ENCODE measurements at regions not wholly inside any gene's neighbourhood (a gene's known extent, or its start where the extent isn't known, plus 50 kb on each side); places are given as distances from the start of the nearest gene placed in this dataset.

DNA sequence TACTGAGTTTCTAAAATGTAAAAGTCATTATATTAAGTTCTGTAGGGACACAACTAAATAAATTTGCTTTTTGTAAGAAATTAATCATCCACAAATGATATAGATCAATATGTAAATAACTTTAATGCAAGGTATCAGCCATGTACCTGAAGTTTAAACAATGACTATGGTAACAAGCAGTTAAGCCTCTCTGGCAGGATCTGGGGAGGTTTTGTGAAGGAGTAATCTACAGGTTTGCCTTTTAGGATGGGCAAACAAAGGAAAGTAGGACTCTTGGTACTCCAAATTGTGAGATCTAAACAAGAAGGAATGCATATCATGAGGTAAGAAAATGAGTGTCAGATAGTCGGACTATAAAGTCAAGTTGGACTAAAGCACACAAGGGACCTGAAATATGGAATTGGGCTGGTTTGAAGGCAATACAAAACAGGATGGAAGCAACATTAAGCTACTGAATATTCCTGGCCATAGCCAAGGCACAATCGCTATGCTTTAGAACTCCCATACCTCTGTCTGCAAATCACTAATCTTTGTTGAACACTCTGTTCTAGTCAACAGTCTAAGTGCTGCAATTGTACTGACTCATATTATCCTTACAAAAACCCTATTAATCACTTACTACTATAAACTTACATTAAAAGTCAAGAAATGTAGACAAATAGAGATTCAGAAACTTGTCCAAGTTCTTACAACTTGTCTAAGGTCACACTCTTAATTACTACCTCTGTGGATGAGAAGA lies 412.8 kb downstream of the DIPK2A start:
- no peak for DNase-seq

DNA sequence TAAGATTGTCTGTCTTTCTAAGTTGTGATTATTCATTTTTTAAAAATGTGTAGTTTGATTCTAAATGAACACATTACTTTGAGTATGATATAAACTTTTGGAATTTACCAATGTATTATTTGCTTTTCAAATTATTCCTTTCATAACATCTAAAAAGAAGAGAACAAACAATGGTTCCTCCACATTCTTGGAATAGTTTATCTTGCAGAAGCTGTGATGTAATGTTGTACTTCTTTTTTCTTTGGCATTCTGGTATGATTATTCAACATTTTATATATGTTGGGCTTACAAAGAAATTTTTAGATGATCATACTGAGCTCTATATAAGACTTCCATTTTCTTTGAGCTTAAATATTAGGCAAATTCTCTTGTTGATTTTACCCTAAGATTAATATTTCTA lies 419.2 kb downstream of the DIPK2A start:
- no peak for DNase-seq

DNA sequence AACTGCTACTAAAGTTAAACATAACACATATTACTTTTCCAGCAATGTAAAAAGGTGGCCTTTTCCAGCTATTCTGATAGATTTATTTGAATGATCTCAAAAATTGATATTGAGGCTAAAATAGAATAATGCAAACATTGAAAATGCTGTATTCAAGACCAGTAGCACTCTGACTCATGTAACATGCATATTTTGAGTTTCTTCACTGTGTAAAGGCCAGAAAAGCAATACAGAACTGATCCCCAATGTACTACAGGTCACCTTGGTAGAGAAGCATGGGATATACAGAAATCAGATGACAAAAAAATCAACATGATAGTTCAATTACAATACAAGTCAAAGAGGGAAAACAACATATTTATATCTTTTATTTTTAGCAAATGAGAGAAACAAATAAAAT lies 419.6 kb downstream of the DIPK2A start:
- no peak for DNase-seq

DNA sequence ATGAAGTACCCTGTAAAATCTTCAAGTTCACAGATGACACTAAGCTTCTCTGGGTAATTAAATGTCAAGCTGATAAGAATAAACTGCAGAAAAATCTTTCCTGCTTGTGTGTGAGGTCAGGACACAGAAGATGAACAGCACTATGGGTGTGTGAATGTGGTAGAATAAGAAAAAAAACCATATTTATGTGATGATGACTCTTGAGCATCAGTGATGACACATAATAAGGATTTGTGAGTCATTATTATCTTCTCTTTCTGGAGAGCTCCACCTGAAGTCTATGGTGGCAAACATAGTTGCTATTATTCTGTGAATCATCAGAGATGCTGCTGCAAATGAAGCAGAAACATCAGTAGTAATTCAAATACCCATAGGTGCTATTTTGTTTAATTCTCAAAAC lies 422.4 kb downstream of the DIPK2A start:
- no peak for DNase-seq

DNA sequence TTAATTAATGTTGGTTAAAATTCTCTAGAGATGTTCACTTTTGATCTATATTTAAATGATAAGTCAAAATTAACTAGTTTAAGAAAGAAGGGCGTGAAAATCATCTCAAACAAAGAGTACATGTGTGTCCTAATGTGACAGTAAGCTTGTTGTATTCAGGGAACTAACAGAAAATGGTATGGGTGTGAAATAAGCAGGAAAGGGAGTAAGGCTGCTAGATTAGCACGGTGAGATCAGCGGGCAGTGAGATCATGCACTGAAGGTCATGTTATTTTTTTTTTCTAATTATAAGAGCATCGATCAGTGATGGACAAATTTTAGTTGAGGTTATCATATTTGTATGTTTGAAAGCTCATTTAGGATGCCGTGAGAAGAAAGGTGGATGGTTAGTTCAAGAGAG lies 430.8 kb downstream of the DIPK2A start:
- DNase-seq = no peak

DNA sequence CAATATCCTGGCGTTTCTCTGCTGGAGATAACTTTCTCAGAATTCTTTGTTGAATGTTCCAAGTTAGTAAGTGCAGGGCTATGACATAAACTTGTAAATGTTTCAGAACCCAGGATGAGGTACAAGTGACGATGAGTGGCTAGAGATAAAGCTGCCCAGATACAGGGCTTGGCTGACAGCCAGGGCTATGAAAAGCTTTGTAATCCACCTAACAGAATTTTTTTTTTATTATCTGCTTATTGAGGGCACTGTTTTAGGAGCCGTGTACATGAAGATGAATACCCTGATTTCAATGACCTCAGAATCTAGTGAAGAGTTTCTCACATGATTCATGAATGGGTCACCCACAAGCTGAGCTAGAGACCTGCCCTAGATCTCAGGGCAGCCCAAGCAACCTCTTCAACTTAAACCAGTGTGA lies 431.4 kb downstream of the DIPK2A start:
- no peak for DNase-seq

DNA sequence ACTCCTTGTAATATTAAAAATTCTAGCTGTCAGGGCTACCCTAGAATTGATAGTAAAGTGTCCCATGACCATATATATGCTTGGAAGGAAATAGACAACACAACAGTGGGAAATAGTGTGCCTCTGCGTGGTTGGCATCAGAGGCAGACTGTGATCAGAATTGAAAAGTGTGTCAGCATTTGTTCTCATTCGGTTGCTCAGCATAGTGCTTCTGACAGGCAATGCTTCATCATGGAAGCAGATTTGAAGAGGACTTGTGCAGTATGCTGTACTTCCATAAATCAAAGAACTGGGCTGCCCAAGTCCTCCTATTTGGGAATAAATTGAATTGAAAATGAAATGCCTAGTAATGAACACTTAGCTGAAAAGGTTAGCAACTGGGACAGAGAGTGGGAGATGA lies 435.7 kb downstream of the DIPK2A start:
- no peak for DNase-seq

DNA sequence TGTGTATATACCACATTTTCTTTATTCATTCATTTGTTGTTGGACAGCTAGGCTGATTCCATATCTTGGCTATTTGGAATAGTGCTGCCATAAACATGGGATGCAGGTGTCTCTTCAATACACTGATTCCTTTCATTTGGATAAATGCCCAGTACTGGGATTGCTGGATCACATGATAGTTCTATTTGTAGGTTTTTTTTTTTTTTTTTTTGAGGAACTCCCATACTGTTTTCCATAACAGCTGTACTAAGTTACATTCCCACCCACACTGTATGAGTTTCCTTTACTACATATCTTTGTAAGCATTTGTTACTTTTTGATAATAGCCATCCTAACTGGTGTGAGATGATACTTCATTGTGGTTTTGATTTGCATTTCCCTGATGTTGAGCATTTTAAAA lies 437.7 kb downstream of the DIPK2A start:
- DNase-seq = peak; percentile 55

DNA sequence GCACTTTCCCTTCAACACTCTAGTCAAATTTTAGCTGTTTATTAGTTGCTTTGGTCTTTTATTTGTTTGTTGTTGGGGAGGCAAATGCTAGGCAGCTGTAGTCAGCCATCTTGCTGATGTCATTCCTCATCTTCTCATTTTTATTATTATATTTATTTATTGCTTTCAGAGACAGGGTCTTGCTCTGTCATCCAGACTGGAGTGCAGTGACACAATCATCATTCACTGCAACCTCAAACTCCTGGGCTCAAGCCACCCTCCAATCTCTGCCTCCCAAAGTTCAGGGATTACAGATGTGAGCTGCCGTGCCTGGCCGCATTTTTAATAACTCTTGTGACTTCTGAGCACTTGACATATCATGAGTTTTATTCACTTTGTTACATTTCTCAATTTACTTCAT lies 441.4 kb downstream of the DIPK2A start:
- no peak for DNase-seq

DNA sequence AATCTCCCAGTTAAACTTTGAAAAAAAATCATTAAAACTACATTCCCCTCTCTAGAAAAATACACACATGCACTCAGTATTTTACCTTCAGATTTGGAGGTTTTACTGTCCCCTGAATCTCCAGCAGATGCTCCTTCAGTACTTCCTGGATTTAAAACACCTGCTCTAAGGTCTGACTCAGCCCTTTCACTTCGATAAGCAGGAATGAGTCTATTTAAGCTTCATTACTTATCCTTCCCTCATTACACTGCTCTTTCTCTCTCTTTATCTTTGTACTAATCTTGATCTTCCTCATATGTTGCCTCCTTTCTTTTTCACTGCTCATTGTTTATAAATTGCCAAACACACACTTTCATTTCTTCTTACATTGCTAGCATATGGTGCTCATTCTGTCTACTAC lies 443.9 kb downstream of the DIPK2A start:
- DNase-seq = peak; percentile 64

DNA sequence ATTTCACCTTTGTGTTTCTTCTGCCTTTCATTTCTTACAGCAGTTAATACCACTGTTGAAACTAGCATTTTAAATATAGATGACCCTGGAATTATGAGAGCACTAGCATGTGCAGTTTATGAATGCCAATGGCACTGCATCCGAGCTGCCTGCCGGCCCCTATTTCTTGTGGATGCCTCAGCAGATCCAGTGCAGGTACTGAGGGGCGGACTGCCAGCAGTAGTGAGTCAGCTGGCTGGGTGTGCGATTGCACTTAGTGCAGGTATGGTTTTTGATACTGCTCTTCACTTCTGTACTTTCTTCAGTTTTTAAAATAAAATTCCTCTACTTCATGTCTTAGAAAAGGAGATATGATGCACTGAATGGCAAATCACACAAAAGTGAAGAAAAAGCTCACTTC lies 453.0 kb downstream of the DIPK2A start:
- DNase-seq = no peak

DNA sequence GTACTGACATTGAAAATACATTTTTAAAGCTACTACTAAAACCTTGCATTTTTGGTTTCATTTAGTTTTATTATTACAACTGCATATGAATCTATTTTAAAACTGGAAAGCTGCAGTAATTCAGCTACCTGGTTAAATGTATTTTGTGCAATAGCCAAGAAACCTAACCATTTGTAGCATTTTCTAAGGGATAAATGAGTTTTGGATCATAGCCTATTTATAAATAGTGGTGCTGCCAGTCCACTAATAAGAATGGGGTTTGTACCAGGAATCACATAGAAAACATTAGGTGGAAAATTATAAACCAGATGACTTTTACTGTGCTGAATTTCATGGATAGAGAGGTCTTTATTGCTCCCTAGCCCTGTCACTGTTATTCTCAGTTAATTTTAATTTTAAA lies 454.7 kb downstream of the DIPK2A start:
- no peak for DNase-seq

DNA sequence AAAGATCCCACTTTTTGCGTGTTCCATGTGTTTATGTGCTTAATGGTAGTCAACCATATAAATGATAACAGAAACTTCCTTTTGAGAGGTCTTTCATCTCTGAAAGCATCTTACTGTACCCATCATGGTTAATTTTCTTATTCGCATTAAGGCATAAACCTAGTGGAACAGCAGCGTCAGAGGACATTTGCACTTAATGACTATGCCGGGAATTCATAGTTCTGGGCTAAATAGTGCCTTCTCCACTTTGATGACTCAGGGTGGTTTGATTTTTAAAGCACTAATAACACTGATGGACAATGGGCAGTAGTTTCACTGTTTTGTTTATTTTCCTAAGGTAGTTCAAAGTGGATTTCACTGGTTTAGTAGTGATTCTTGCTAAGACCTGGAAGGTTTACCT lies 455.3 kb downstream of the DIPK2A start:
- no peak for DNase-seq

DNA sequence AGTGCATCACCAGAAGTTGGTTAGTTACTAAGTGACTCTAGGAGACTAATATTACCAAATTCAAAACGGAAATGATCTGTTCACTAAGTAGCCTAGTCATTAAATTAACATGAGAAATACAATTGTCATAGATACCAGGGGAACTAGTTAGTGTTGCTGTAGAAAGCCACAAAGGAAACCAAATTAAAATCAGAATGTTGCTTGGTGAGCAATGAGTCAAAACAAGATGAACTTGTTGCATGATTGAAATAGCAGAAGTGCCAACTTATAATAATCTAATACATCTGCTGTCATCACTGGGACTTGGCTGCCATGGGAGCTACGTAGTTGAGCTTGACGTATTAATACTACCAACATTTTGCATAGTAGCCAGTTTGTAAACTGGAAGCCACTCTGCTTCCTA lies 458.1 kb downstream of the DIPK2A start:
- no peak for DNase-seq

DNA sequence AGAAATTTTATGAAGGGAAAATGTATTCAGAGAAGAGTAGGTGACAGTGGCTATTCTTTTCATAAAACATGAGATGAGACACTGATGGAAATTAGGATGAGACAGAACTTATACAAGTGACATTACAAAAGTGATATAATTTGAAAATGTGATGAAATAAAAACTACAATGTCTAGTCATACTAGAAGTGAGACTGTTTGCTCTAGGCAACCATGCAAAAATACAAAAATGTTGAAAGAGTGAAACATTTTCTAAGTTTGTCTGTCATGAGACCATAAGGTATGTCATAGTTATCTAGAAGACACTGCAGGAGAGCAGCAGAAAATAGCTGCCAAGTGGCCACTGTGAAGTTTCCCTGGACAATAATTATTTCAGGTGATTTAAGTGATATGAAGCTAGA lies 459.5 kb downstream of the DIPK2A start:
- DNase-seq = no peak

DNA sequence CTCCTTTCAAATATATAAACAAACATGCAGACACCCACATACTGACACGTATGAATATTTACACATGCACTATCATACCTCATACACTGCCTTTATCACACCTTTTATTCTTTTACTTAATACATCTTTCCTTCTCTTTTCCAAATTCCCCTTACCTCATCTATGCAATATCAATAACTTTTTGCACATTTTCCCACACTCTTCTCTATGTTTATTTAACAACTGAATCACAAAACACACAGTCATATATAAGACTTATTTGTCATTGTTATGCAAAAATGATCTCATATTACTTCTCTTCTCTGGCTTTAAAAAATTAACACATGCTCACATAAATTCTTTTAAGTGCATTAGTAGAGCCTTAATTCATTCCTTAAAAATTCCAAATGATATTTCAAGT lies 461.4 kb downstream of the DIPK2A start:
- DNase-seq = no peak

DNA sequence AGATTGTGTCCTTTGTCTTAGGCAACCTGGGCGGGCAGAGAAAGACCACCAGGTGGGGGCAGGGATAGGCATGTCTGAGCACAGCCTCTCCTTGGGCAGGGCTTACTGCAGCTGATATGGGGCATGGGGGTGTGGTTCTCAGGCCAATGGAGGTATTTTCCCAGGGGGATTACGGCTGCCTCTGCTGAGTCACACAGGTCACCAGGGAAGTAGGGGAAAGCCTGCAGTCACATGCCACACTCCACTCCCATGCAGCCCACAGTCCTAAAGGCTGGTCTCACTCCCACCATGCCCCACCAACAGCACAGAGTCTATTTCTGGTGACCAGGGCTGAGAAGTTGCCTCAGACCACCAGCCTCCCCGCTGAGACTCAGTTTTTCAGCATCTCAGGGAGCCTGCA lies 466.4 kb downstream of the DIPK2A start:
- no peak for DNase-seq

DNA sequence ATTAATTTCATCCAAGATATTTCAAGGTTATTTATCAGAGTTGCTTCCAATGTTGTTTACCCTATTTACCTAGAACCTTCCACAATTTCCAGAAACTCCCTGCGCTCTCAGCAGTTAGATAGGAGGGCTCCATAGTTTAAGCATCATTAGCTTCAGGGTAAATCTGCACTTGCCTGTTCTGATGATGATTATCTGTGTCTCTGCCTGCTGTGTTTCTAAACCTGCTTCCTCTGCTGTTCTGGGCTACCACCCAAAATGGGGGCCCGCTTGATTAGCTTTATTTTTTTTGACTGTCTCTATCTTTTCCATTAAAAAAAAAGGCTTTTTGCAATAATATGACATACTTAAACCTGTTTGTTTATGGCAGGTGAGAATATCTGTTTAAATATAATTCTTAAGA lies 472.4 kb downstream of the DIPK2A start:
- DNase-seq = no peak

DNA sequence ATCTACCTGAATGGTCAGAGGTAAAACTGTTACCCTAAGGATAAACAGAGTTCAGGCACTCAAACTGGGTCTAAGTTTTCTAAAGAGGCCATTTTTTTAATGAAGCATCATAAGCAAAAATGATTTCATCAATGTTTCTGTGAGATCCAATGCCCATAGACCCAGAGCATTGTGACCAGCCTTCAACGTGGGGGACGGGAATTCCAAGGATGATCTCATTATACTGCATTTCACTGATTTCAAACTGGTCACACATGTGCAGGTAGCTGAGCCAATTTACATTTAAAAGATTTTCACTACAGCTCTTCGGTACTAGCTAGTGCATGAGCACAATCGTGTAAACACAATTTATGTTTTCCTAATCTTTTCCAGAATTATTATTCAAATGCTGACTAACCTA lies 472.9 kb downstream of the DIPK2A start:
- DNase-seq = no peak

DNA sequence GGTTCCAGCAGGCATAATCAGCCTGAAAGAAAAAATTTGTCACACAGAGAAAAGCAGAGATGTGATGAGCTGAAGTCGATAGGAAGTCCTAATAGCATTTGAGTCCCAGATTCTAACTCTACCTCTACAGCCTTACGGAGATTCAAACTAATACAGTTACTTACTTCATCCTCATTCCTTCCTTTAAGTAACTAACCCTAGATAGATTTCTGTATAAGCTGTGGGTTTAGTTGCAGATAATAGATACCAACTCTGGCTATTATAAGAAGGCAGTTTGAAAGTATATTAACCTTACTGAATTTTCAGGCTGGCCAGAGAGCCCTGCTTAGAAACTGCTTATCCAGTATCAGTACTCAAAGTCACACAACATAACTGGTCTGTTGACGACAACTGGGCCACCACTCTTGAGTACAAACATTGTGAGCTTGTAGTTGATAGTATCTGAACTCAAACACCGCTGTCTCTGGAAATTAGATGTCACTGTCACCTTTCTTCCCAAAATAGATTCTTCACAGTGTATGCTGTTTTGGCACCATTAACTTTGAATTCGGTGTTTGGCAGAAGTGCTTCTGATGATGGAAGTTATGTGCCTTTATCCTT lies 484.3 kb downstream of the DIPK2A start:
- no peak for DNase-seq

DNA sequence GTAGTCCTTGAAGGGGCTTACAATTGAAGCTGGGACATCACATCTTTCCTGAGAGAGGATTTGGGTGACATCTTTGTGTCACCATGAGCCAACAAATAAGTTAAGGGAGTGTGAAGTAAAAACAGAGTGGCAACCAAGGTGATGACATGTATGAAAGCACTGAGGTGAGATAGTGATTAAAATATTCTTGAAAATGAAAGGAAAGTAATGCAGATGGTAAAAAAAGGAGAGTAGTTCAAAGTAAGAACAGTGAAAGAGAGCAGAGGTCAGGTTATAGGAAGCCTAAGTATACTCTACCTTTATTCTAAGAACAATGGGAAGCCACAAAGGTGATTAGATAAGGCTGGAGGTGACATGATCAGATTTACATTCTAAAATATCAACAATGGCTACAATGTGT lies 486.1 kb downstream of the DIPK2A start:
- DNase-seq = no peak

DNA sequence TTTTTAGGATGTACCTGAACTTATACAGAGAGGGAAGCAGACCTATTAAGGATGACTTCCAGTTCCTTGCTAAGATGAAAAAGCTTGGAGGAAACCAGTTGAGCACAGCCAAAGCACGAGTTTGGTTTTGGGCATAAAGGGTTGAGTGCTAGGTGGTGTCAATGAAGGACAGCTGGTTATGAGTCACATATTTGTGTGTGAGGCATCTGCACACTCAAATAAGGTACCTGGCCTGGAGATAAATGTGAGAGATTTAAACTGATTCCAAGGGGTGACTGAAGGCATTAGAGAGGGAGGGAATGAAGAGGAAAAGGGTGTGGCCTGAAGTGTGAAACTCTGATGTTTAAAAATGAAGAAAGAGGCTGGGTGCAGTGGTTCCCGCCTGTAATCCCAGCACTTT lies 486.7 kb downstream of the DIPK2A start:
- DNase-seq = no peak

DNA sequence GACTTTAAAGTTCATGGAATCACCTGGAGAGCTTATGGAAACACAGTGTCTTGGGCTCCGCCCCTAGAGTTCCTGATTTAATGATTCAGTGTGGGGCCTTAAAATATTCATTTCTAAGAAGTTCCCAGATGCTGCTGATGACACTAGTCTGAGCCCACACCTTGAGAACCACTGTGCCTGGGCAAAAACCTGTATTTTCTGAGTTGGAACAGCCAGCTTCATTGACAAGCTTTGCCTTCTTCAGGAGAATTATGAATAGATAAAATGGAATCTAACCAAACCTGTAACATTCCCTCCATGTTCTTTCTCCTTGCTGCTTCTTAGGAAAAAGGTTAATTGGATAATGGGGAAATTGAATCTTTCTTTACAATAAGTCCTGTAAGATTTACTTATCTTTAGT lies 490.7 kb downstream of the DIPK2A start:
- DNase-seq = no peak

DNA sequence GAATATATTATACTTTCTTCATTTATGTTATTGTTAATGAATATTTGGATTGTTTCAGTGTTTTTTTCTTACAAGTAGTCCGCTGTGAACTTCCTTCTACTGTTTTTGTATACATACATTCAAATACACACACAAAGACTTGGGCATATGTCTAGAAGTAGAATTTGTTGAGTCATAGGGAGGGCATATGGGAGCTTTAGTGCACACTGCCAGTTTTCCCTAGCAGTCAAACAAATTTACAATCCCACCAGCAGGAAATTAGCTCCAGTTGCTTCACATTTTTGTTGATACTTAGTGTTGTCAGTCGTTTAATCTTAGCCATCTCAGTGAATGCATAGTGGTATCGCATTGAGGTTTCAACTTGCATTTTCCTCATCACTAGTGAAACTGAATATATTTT lies 492.3 kb downstream of the DIPK2A start:
- DNase-seq = peak; percentile 34

DNA sequence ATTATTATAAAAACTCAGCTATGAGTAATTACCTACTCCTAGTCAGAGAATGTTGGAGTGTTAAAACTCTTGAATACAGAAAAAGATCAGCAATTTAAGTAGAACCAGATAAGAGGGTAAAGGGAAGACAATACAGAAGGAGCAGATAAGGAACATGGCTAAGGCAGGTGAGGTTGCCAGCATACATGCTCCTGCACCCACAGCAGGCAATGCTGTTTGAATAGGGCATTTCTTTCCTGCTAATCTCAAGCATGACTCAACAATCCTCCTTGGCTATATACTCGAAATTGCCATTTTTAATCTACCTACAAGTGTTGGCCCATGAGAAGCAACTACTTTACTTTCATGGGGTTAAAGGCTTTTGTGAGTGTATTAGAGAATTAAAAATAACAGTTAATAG lies 494.5 kb downstream of the DIPK2A start:
- no peak for DNase-seq
